ENCODE measurements at regions not wholly inside any gene's neighbourhood (a gene's known extent, or its start where the extent isn't known, plus 50 kb on each side); places are given as distances from the start of the nearest gene placed in this dataset.

DNA sequence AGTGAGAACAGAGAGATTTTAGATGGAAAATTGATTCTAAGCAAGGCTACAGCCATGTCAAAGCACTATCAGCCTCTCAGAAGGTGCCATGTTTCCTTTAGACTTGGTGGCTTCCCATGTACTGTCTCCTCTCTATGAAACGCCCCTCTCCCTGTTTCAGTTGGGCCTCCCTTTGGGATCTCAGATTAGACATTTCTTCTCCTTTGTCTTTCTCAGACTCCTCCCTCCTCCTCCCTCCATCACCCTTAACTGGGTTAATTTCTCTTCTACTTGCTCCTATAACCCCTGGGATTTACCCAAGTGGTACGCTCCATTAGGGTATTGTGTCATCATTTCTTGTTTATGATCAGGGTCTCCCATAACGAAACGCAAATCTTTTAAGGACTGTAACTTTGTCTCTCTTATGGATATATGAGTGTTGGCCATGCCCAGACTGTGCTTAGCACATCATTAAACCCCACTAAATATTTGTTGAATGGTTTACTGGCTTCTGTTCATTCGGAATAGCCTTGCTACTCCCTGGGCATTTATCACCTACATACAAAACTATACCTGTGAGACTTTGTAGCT, 106.8 kb downstream of the FAM9B start (continued):
- TF ChIP-seq ZNF462 (CRISPR knock-in tag; IDR thresholded peaks at IDR 0.05): no peak
- no peak for TF ChIP-seq ZNF331 (CRISPR knock-in tag; IDR thresholded peaks at IDR 0.05; ENCODE audit: low read depth)
- TF ChIP-seq ZNF114 (CRISPR knock-in tag; IDR thresholded peaks at IDR 0.05): no peak
- TF ChIP-seq EZH2phosphoT487 (IDR thresholded peaks at IDR 0.05; ENCODE audit: unreplicated experiment): no peak
- TF ChIP-seq REST (IDR thresholded peaks at IDR 0.05; ENCODE audit: unreplicated experiment): no peak
- no peak for TF ChIP-seq STAT1 (IDR thresholded peaks at IDR 0.05; ENCODE audit: unreplicated experiment)
- no peak for TF ChIP-seq CREB1 (CRISPR knock-in tag; IDR thresholded peaks at IDR 0.05; ENCODE audit: low read depth)
- TF ChIP-seq POLR2AphosphoS5 (IDR thresholded peaks at IDR 0.05; ENCODE audit: low read depth): no peak
- no peak for TF ChIP-seq ETS1 (IDR thresholded peaks at IDR 0.05)
